Natural killer cell (primary cell): ENCODE measurements at regions not wholly inside any gene's neighbourhood (a gene's known extent, or its start where the extent isn't known, plus 50 kb on each side); places are given as distances from the start of the nearest gene placed in this dataset.
A peak's percentile ranks its signal among the peaks of the same experiment; 100 is the strongest.

Experiments
- ATAC-seq, 3 donors: fragments of 150-1000 bp in 2 of 3; fragments of 200-7000 bp in 1 of 3; cut with Tn5 transposase; 1 replicate in 1 of 3; 2 replicates in 2 of 3; pipeline ENCODE4 v1.10.0; 2021; ENCODE audit warnings: mild to moderate bottlenecking in 2 of 3, moderate library complexity in 2 of 3
- DNase-seq, 2 donors: peaks; one replicate each; pipeline versions ENCODE4 v3.0.0 to v3.0.0-alpha.2; 2013 to 2021; ENCODE audit warnings: mixed read lengths in 1 of 2
- H3K27ac ChIP-seq: one replicate; pipeline ENCODE4 v1.5.1; 2013; ENCODE audit warnings: mild to moderate bottlenecking, low read length
- H3K27me3 ChIP-seq: one replicate; pipeline ENCODE4 v1.6.1; 2013; ENCODE audit warnings: low read length; ENCODE audit not compliant: control insufficient read depth, insufficient read depth
- H3K36me3 ChIP-seq: one replicate; pipeline ENCODE4 v1.6.1; 2013; ENCODE audit warnings: low read length; ENCODE audit not compliant: control insufficient read depth, insufficient read depth
- H3K4me1 ChIP-seq: one replicate; pipeline ENCODE4 v1.6.1; 2013; ENCODE audit warnings: low read length; ENCODE audit not compliant: control insufficient read depth, insufficient read depth
- H3K4me3 ChIP-seq: one replicate; pipeline ENCODE4 v1.5.1; 2013; ENCODE audit warnings: low read length
- H3K9me3 ChIP-seq: one replicate; pipeline ENCODE4 v1.6.1; 2013; ENCODE audit warnings: low read length; ENCODE audit not compliant: control insufficient read depth, insufficient read depth
- H3K27ac Mint-ChIP-seq, 2 donors: one replicate each; pipeline ENCODE4 v1.8.0; 2022; ENCODE audit warnings: mild to moderate bottlenecking in 2 of 2, mixed read lengths in 2 of 2, moderate library complexity in 1 of 2
- H3K27me3 Mint-ChIP-seq, 2 donors: one replicate each; pipeline ENCODE4 v1.8.0; 2022; ENCODE audit warnings: low read depth in 2 of 2, mixed read lengths in 2 of 2
- H3K36me3 Mint-ChIP-seq: one replicate; pipeline ENCODE4 v1.8.0; 2022; ENCODE audit warnings: mixed read lengths
- H3K4me1 Mint-ChIP-seq, 2 donors: one replicate each; pipeline ENCODE4 v1.8.0; 2022; ENCODE audit warnings: mixed read lengths in 2 of 2
- H3K4me3 Mint-ChIP-seq: one replicate; pipeline ENCODE4 v1.8.0; 2022; ENCODE audit warnings: mild to moderate bottlenecking, moderate library complexity, mixed read lengths
- H3K9me3 Mint-ChIP-seq, 2 donors: one replicate each; pipeline ENCODE4 v1.8.0; 2022; ENCODE audit warnings: mixed read lengths in 2 of 2
- CTCF ChIP-seq: fragments of 200-600 bp; IDR thresholded peaks from one replicate; pipeline ENCODE4 v1.8.0; 2022; ENCODE audit warnings: antibody characterized with exemption
- whole genome bisulfite sequencing: methylation state at CpG from one replicate; pipeline ENCODE4 v1.1.7; 2013; ENCODE audit warnings: missing lambda C conversion rate; ENCODE audit not compliant: insufficient coverage; 5-methylcytosine and 5-hydroxymethylcytosine counted together
- intact Hi-C: fragments of 100-400 bp; cut with micrococcal nuclease; formaldehyde crosslinking; loops from one replicate; pipeline ENCODE4 v1.14.2; 2022

GRCh38 chr6:33888664-33889200, 84.9 kb upstream of the MLN start:
- Histone ChIP-seq H3K36me3 (no peaks in the 10 kb centered on the region), H3K27ac (no peak overlapping the region), H3K27me3 (peaks cover 3% of the 10 kb centered on the region), H3K9me3 (no peaks in the 10 kb centered on the region), H3K4me3 (no peak overlapping the region), H3K4me1 (no peaks in the 10 kb centered on the region)
- Mint-ChIP-seq H3K36me3 (no peaks in the 10 kb centered on the region), H3K4me1 (no peaks in the 10 kb centered on the region), H3K9me3 (no peaks in the 10 kb centered on the region), H3K4me3 (no peak overlapping the region), H3K27me3 (peaks cover 37 to 71% of the 10 kb centered on the region in 2 donors), H3K27ac (no peak overlapping the region)
- ATAC-seq (no peak), DNase-seq (no peak)
- no peak for TF ChIP-seq CTCF
- 88% methylated on average over 9 of the region's 9 CpGs for WGBS
- intact Hi-C loops: no loop called here

GRCh38 chr6:33888183-33888582, 84.4 kb upstream of the MLN start:
- ATAC-seq: no peak
- Mint-ChIP-seq H3K36me3 (no peaks in the 10 kb centered on the region), H3K27ac (no peak overlapping the region), H3K4me1 (no peaks in the 10 kb centered on the region), H3K9me3 (no peaks in the 10 kb centered on the region), H3K4me3 (no peak overlapping the region), H3K27me3 (peaks cover 39 to 76% of the 10 kb centered on the region in 2 donors)
- Histone ChIP-seq H3K4me3 (no peak overlapping the region), H3K27me3 (peaks cover 3% of the 10 kb centered on the region), H3K36me3 (no peaks in the 10 kb centered on the region), H3K4me1 (no peaks in the 10 kb centered on the region), H3K9me3 (no peaks in the 10 kb centered on the region), H3K27ac (no peak overlapping the region)
- intact Hi-C loops: no loop called here
- DNase-seq: peak in 1 of 2 donors; percentile 42
- TF ChIP-seq CTCF: no peak
- WGBS: 88% methylated on average over 10 of the region's 10 CpGs

GRCh38 chr6:33886673-33887144, 82.9 kb upstream of the MLN start:
- DNase-seq (peak in 1 of 2 donors; percentile 58), ATAC-seq (no peak)
- Histone ChIP-seq H3K27me3 (peaks cover 3% of the 10 kb centered on the region), H3K27ac (no peak overlapping the region), H3K4me3 (no peak overlapping the region), H3K9me3 (no peaks in the 10 kb centered on the region), H3K36me3 (no peaks in the 10 kb centered on the region), H3K4me1 (no peaks in the 10 kb centered on the region)
- 72% methylated on average over 11 of the region's 11 CpGs for WGBS
- TF ChIP-seq CTCF: no peak
- H3K27ac Mint-ChIP-seq: no peak overlapping the region
- no peaks in the 10 kb centered on the region for H3K36me3 Mint-ChIP-seq
- intact Hi-C loops: no loop called here
- no peaks in the 10 kb centered on the region for H3K4me1 Mint-ChIP-seq
- H3K27me3 Mint-ChIP-seq: peaks cover 44 to 78% of the 10 kb centered on the region in 2 donors
- H3K9me3 Mint-ChIP-seq: no peaks in the 10 kb centered on the region
- no peak overlapping the region for H3K4me3 Mint-ChIP-seq
